IMR-90 (cell line): ENCODE measurements at regions not wholly inside any gene's neighbourhood (a gene's known extent, or its start where the extent isn't known, plus 50 kb on each side); places are given as distances from the start of the nearest gene placed in this dataset.
A peak's percentile ranks its signal among the peaks of the same experiment; 100 is the strongest.

Experiments
- ATAC-seq: fragments of 200-7000 bp; cut with Tn5 transposase; 2 replicates; pipeline ENCODE4 v1.9.1; 2020; ENCODE audit warnings: low read depth, mild to moderate bottlenecking, moderate library complexity
- BruUV-seq: library from RNA; stranded (reverse); fragments of 400-500 nt; replicated peaks from 2 replicates; lab custom pipeline; 2021; lab: Mats Ljungman, UMichigan
- CTCF ChIA-PET: fragments of 300-600 bp; formaldehyde crosslinking; extraction: SDS; loops from one replicate; lab custom pipeline; 2021; ENCODE audit warnings: antibody characterized with exemption; lab: Yijun Ruan, JAX
- POLR2A ChIA-PET: fragments of 300-600 bp; sonication (Branson Sonifier 250); formaldehyde crosslinking; loops from one replicate; lab custom pipeline; 2022; ENCODE audit warnings: antibody characterized with exemption; ENCODE audit not compliant: unreplicated experiment; lab: Charles Lee
- DNase-seq: peaks from one replicate; pipeline ENCODE4 v3.0.0; 2013
- H2AFZ ChIP-seq: replicated peaks from 2 replicates; pipeline ENCODE3; 2013; ENCODE audit warnings: low read length, mild to moderate bottlenecking; ENCODE audit not compliant: poor library complexity
- H2AK5ac ChIP-seq: 2 replicates; pipeline ENCODE4 v1.6.1; 2013; ENCODE audit warnings: low read depth, low read length, inconsistent platforms
- H2AK9ac ChIP-seq: replicated peaks from 2 replicates; pipeline ENCODE3; 2013; ENCODE audit warnings: mild to moderate bottlenecking, low read depth, low read length, moderate library complexity; ENCODE audit not compliant: poor library complexity
- H2BK120ac ChIP-seq: 2 replicates; pipeline ENCODE4 v1.6.1; 2013; ENCODE audit warnings: low read depth, low read length, inconsistent platforms
- H2BK15ac ChIP-seq: 3 replicates; pipeline ENCODE4 v1.6.1; 2013; ENCODE audit warnings: low read depth, low read length, inconsistent platforms
- H2BK20ac ChIP-seq: 2 replicates; pipeline ENCODE4 v1.6.1; 2013; ENCODE audit warnings: low read depth, mild to moderate bottlenecking, inconsistent platforms, low read length, moderate library complexity
- H2BK5ac ChIP-seq: 2 replicates; pipeline ENCODE4 v1.6.1; 2013; ENCODE audit warnings: mild to moderate bottlenecking, low read depth, low read length, inconsistent platforms; ENCODE audit not compliant: poor library complexity, severe bottlenecking
- H3K14ac ChIP-seq: replicated peaks from 2 replicates; pipeline ENCODE4 v1.6.1; 2013; ENCODE audit warnings: low read depth, low read length, inconsistent platforms
- H3K18ac ChIP-seq: 2 replicates; pipeline ENCODE4 v1.6.1; 2013; ENCODE audit warnings: low read depth, low read length, control low read depth
- H3K23ac ChIP-seq: 2 replicates; pipeline ENCODE4 v1.6.1; 2013; ENCODE audit warnings: low read depth, low read length, inconsistent platforms
- H3K27ac ChIP-seq: 2 replicates; pipeline ENCODE4 v1.5.1; 2013; ENCODE audit warnings: mild to moderate bottlenecking, control low read depth, low read length; ENCODE audit not compliant: insufficient read depth
- H3K27me3 ChIP-seq: 2 replicates; pipeline ENCODE4 v1.6.1; 2013; ENCODE audit warnings: low read length; ENCODE audit not compliant: control insufficient read depth, insufficient read depth
- H3K36me3 ChIP-seq: 2 replicates; pipeline ENCODE4 v1.6.1; 2013; ENCODE audit warnings: low read length, mixed read lengths; ENCODE audit not compliant: control insufficient read depth, insufficient read depth
- H3K4ac ChIP-seq: 2 replicates; pipeline ENCODE4 v1.6.1; 2013; ENCODE audit warnings: low read depth, low read length, inconsistent platforms
- H3K4me1 ChIP-seq: 2 replicates; pipeline ENCODE4 v1.6.1; 2013; ENCODE audit warnings: low read length, mixed read lengths; ENCODE audit not compliant: control insufficient read depth, insufficient read depth
- H3K4me2 ChIP-seq: 2 replicates; pipeline ENCODE4 v1.6.1; 2013; ENCODE audit warnings: low read depth, mild to moderate bottlenecking, control low read depth, low read length, moderate library complexity
- H3K4me3 ChIP-seq: 2 replicates; pipeline ENCODE4 v1.5.1; 2013; ENCODE audit warnings: low read depth, mild to moderate bottlenecking, control low read depth, low read length, moderate library complexity; ENCODE audit not compliant: insufficient read depth
- H3K56ac ChIP-seq: 2 replicates; pipeline ENCODE4 v1.6.1; 2013; ENCODE audit warnings: low read length, inconsistent platforms; ENCODE audit not compliant: insufficient read depth; ENCODE audit errors: extremely low read depth
- H3K79me1 ChIP-seq, 2 experiments: 2 replicates each; pipeline ENCODE4 v1.6.1; 2013; ENCODE audit warnings: low read length in 2 of 2, inconsistent platforms in 1 of 2, low read depth in 1 of 2
- H3K9ac ChIP-seq: 2 replicates; pipeline ENCODE4 v1.6.1; 2013; ENCODE audit warnings: low read depth, low read length, control low read depth
- H3K9me1 ChIP-seq: 2 replicates; pipeline ENCODE4 v1.6.1; 2013; ENCODE audit warnings: low read length, inconsistent platforms; ENCODE audit not compliant: insufficient read depth
- H3K9me3 ChIP-seq: 2 replicates; pipeline ENCODE4 v1.6.1; 2013; ENCODE audit warnings: low read length; ENCODE audit not compliant: control insufficient read depth, insufficient read depth
- H4K20me1 ChIP-seq: 2 replicates; pipeline ENCODE4 v1.6.1; 2013; ENCODE audit warnings: low read length, inconsistent platforms; ENCODE audit not compliant: insufficient read depth
- H4K5ac ChIP-seq: 2 replicates; pipeline ENCODE4 v1.6.1; 2013; ENCODE audit warnings: mild to moderate bottlenecking, low read depth, low read length, control low read depth
- H4K8ac ChIP-seq, 2 experiments: 2 replicates each; pipeline ENCODE4 v1.6.1; 2013; ENCODE audit warnings: low read depth in 2 of 2, low read length in 2 of 2, control low read depth in 1 of 2, inconsistent platforms in 1 of 2
- H4K91ac ChIP-seq: 2 replicates; pipeline ENCODE4 v1.6.1; 2013; ENCODE audit warnings: low read depth, low read length, inconsistent platforms; ENCODE audit not compliant: insufficient read depth
- MXI1 ChIP-seq: IDR thresholded peaks from 2 replicates; pipeline ENCODE4 v1.6.1; 2012; ENCODE audit warnings: low read depth, mild to moderate bottlenecking, low read length, moderate library complexity, borderline replicate concordance
- USF2 ChIP-seq: fragments of 150-350 bp; IDR thresholded peaks from 2 replicates; pipeline ENCODE4 v1.6.1; 2017; ENCODE audit warnings: mild to moderate bottlenecking, antibody characterized with exemption, low read length, low read depth
- WGBS, 2 experiments: methylation state at CpG; one replicate each; pipeline versions ENCODE4 v1.1.5 to v1.1.7; 2013; ENCODE audit warnings: missing lambda C conversion rate in 2 of 2; ENCODE audit not compliant: insufficient read length in 1 of 2; ENCODE audit errors: extremely low coverage in 2 of 2; 5-methylcytosine and 5-hydroxymethylcytosine counted together
- dilution Hi-C: fragments of 300-500 bp; cut with HindIII; formaldehyde crosslinking; loops from one replicate; pipeline ENCODE4 v1.14.3; 2018; ENCODE audit warnings: low sequenced_read_pairs; ENCODE audit not compliant: unreplicated experiment
- in situ Hi-C: fragments of 300-500 bp; cut with MboI; formaldehyde crosslinking; loops from 3 replicates; pipeline ENCODE4 v1.14.3; 2019; ENCODE audit warnings: low sequenced_read_pairs, inconsistent platforms, mixed read lengths
- intact Hi-C: fragments of 100-400 bp; cut with micrococcal nuclease; formaldehyde crosslinking; loops from 2 replicates; pipeline ENCODE4 v1.10.0; 2022

- no peak overlapping the region for H3K14ac ChIP-seq
- no peak overlapping the region for H2BK120ac ChIP-seq
- POLR2A ChIA-PET, result no interaction called here
- DNase-seq (peak; percentile 2), ATAC-seq (no peak)
- H3K4me1 ChIP-seq, result no peaks in the 10 kb centered on the region
- H3K9ac ChIP-seq, result no peak overlapping the region
- H3K9me1 ChIP-seq, result no peaks in the 10 kb centered on the region
- no peak overlapping the region for H3K4me2 ChIP-seq
- TF ChIP-seq USF2 (no peak), MXI1 (no peak)
- H4K20me1 ChIP-seq, result no peaks in the 10 kb centered on the region
- no peak overlapping the region for H3K4ac ChIP-seq
- no peak overlapping the region for H2BK5ac ChIP-seq
- H3K18ac ChIP-seq, result no peak overlapping the region
- no peaks in the 10 kb centered on the region for H3K36me3 ChIP-seq
- H4K91ac ChIP-seq, result no peak overlapping the region
- no peak overlapping the region for H4K8ac ChIP-seq
- H2AK5ac ChIP-seq, result no peak overlapping the region
- dilution Hi-C loops, result no loop called here
- in situ Hi-C loops, result loop anchor here (5.0 kb wide), 1 partner anchor 777 kb away; the partner anchor contains the start of gene HTR1B
- H2BK15ac ChIP-seq, result no peak overlapping the region
- H2AK9ac ChIP-seq, result no peak overlapping the region
- no peak overlapping the region for H4K5ac ChIP-seq
- BruUV-seq, result no TSS peak
- no peaks in the 10 kb centered on the region; the same call in 1 of the 2 replicates for H3K9me3 ChIP-seq
- H3K27me3 ChIP-seq, result no peaks in the 10 kb centered on the region
- CTCF ChIA-PET, result interaction anchor here (0.6 to 0.8 kb wide), 2 partner anchors 33 to 96 kb away, joined by 3 to 4 read pairs; no protein-coding TSS in a partner anchor
- no peak overlapping the region for H3K27ac ChIP-seq
- H3K4me3 ChIP-seq, result no peak overlapping the region
- H2AFZ ChIP-seq, result no peak overlapping the region
- H3K56ac ChIP-seq, result no peak overlapping the region
- H3K23ac ChIP-seq, result no peak overlapping the region
- no CpG with 5 or more reads among the region's 5 CpGs for WGBS, 2 experiments
- no peak overlapping the region for H2BK20ac ChIP-seq
- intact Hi-C loops, result loop anchor here (5.0 kb wide), 1 partner anchor 793 kb away; no protein-coding TSS in a partner anchor
- H3K79me1 ChIP-seq, result no peaks in the 10 kb centered on the region
Measured at GRCh38 chr6:76684875-76685274, 612.4 kb upstream of the IMPG1 start.
